HCT116 (cell line): ENCODE measurements at regions not wholly inside any gene's neighbourhood (a gene's known extent, or its start where the extent isn't known, plus 50 kb on each side); places are given as distances from the start of the nearest gene placed in this dataset.

ENCODE experiments used
- ATAC-seq: fragments of 200-7000 bp; cut with Tn5 transposase; 2 replicates; pipeline ENCODE4 v1.9.1; 2020; ENCODE audit warnings: mild to moderate bottlenecking, moderate library complexity
- BruUV-seq: library from RNA; stranded (reverse); fragments of 400-500 nt; replicated peaks from 2 replicates; lab custom pipeline; 2021; lab: Mats Ljungman, UMichigan
- CTCF ChIA-PET: fragments of 300-600 bp; sonication (Branson Sonifier 250); formaldehyde crosslinking; loops from one replicate; lab custom pipeline; 2021; ENCODE audit warnings: antibody characterized with exemption; lab: Charles Lee
- POLR2A ChIA-PET: fragments of 300-600, 350-600 bp; sonication (Branson Sonifier 250); formaldehyde crosslinking; loops from one replicate; lab custom pipeline; 2021; ENCODE audit warnings: antibody characterized with exemption; lab: Charles Lee
- RAD21 ChIA-PET, 2 experiments: fragments of 300-600 bp; sonication (Branson Sonifier 250); formaldehyde crosslinking; loops; one replicate each; lab custom pipeline; 2023; ENCODE audit warnings: low total read pairs in 2 of 2; ENCODE audit not compliant: uncharacterized antibody in 2 of 2, unreplicated experiment in 2 of 2, low non-redundant PET in 1 of 2; lab: Charles Lee
- DNase-seq: peaks from one replicate; pipeline ENCODE4 v3.0.0-alpha.2; 2010; ENCODE audit warnings: low read depth, low spot score
- H2AFZ ChIP-seq: fragments of 200-600 bp; shearing (Covaris generic), sonication (generic); 2 replicates; pipeline ENCODE4 v1.6.1; 2017; ENCODE audit warnings: low read depth, mixed run types, mixed read lengths, antibody characterized with exemption, low read length; ENCODE audit not compliant: poor library complexity, severe bottlenecking
- H3K27ac ChIP-seq: 2 replicates; pipeline ENCODE4 v1.5.1; 2012; ENCODE audit warnings: low read depth, low read length
- H3K27me3 ChIP-seq: fragments of 200-600 bp; sonication (generic); 2 replicates; pipeline ENCODE4 v1.6.1; 2016; ENCODE audit warnings: mixed run types, low read length, mixed read lengths; ENCODE audit not compliant: insufficient read depth
- H3K36me3 ChIP-seq, 2 experiments: fragments of 200-500 bp in 1 of 2; fragments of 200-600 bp in 1 of 2; sonication (Bioruptor generic) in 1 of 2; sonication (generic) in 1 of 2; 2 replicates each; pipeline versions ENCODE4 v1.5.1 to v1.6.1; 2014 to 2016; ENCODE audit warnings: low read length in 2 of 2, inconsistent platforms in 1 of 2, mixed read lengths in 1 of 2, mixed run types in 1 of 2; ENCODE audit not compliant: insufficient read depth in 2 of 2, control insufficient read depth in 1 of 2
- H3K4me1 ChIP-seq, 2 experiments: fragments of 200-600 bp in 1 of 2; sonication (generic) in 1 of 2; 2 replicates each; pipeline versions ENCODE4 v1.5.1 to v1.6.1; 2012 to 2017; ENCODE audit warnings: low read length in 2 of 2, inconsistent platforms in 1 of 2, mild to moderate bottlenecking in 1 of 2, mixed read lengths in 1 of 2, mixed run types in 1 of 2, moderate library complexity in 1 of 2; ENCODE audit not compliant: insufficient read depth in 2 of 2, control insufficient read depth in 1 of 2
- H3K4me2 ChIP-seq: fragments of 200-600 bp; sonication (generic); 2 replicates; pipeline ENCODE4 v1.6.1; 2017; ENCODE audit warnings: mixed run types, low read length, mixed read lengths
- H3K4me3 ChIP-seq, 2 experiments: fragments of 200-600 bp in 1 of 2; sonication (generic) in 1 of 2; replicated peaks in 1 of 2; 2 replicates each; pipeline ENCODE4 v1.5.1; 2011 to 2016; ENCODE audit warnings: low read length in 2 of 2, control low read depth in 1 of 2, low read depth in 1 of 2, mild to moderate bottlenecking in 1 of 2, mixed read lengths in 1 of 2, mixed run types in 1 of 2
- H3K79me2 ChIP-seq: fragments of 200-600 bp; sonication (generic); 2 replicates; pipeline ENCODE4 v1.6.1; 2017; ENCODE audit warnings: mild to moderate bottlenecking, mixed run types, low read length, moderate library complexity, mixed read lengths; ENCODE audit not compliant: insufficient read depth
- H3K9ac ChIP-seq: fragments of 200-600 bp; sonication (generic); 2 replicates; pipeline ENCODE4 v1.6.1; 2016; ENCODE audit warnings: low read length, mixed read lengths
- H3K9me2 ChIP-seq: fragments of 200-600 bp; sonication (generic), shearing (Covaris generic); 2 replicates; pipeline ENCODE4 v1.6.1; 2017; ENCODE audit warnings: mixed run types, mild to moderate bottlenecking, moderate library complexity; ENCODE audit not compliant: insufficient read depth
- H3K9me3 ChIP-seq, 2 experiments: fragments of 200-500 bp in 1 of 2; fragments of 200-600 bp in 1 of 2; sonication (Bioruptor generic) in 1 of 2; sonication (generic) in 1 of 2; 2 replicates each; pipeline ENCODE4 v1.6.1; 2014 to 2017; ENCODE audit warnings: low read length in 2 of 2, mixed read lengths in 2 of 2, inconsistent platforms in 1 of 2, low read depth in 1 of 2, mild to moderate bottlenecking in 1 of 2, mixed run types in 1 of 2, moderate library complexity in 1 of 2; ENCODE audit not compliant: control insufficient read depth in 1 of 2, insufficient read depth in 1 of 2
- H4K20me1 ChIP-seq: fragments of 200-600 bp; sonication (generic), shearing (Covaris generic); 2 replicates; pipeline ENCODE4 v1.6.1; 2017; ENCODE audit warnings: mixed run types, mild to moderate bottlenecking, moderate library complexity; ENCODE audit not compliant: insufficient read depth
- ATF3 ChIP-seq: IDR thresholded peaks from 2 replicates; pipeline ENCODE4 v1.6.1; 2012
- REST ChIP-seq: IDR thresholded peaks from 2 replicates; pipeline ENCODE4 v1.6.1; 2012; ENCODE audit warnings: low read depth
- SP1 ChIP-seq: IDR thresholded peaks from 2 replicates; pipeline ENCODE4 v1.6.1; 2012; ENCODE audit warnings: low read depth
- TCF7L2 ChIP-seq: IDR thresholded peaks from 2 replicates; pipeline ENCODE4 v1.7.0; 2011; ENCODE audit warnings: borderline replicate concordance, inconsistent platforms; ENCODE audit not compliant: insufficient read depth, insufficient read length; ENCODE audit errors: extremely low read depth
- ZBTB33 ChIP-seq: IDR thresholded peaks from 2 replicates; pipeline ENCODE4 v1.6.1; 2011; ENCODE audit warnings: mild to moderate bottlenecking, low read length, moderate library complexity; ENCODE audit not compliant: insufficient replicate concordance; ENCODE audit errors: extremely low read depth
- intact Hi-C: fragments of 100-400 bp; cut with micrococcal nuclease; formaldehyde crosslinking; loops from 2 replicates; pipeline ENCODE4 v1.10.0; 2022

GRCh38 chr2:224171226-224171625 lies 132.1 kb upstream of the SERPINE2 start:
- CTCF ChIA-PET = no interaction called here
- H3K4me2 ChIP-seq = no peak overlapping the region

More at GRCh38 chr2:224171226-224171625, 132.1 kb upstream of the SERPINE2 start:
- intact Hi-C loops = no loop called here
- RAD21 ChIA-PET = no interaction called here
- no peak overlapping the region for H3K4me3 ChIP-seq
- no peak overlapping the region for H2AFZ ChIP-seq
- no peaks in the 10 kb centered on the region for H3K36me3 ChIP-seq
- no TSS peak for BruUV-seq
- TF ChIP-seq ZBTB33 = no peak
- TF ChIP-seq SP1 = no peak
- TF ChIP-seq REST = no peak
- TF ChIP-seq ATF3 = no peak
- TF ChIP-seq TCF7L2 = no peak
- H4K20me1 ChIP-seq = no peaks in the 10 kb centered on the region
- H3K9ac ChIP-seq = no peak overlapping the region
- H3K9me3 ChIP-seq = no peaks in the 10 kb centered on the region
- H3K79me2 ChIP-seq = no peaks in the 10 kb centered on the region
- DNase-seq (no peak), ATAC-seq (no peak)
- H3K4me1 ChIP-seq = no peaks in the 10 kb centered on the region
- H3K9me2 ChIP-seq = no peaks in the 10 kb centered on the region
- no peak overlapping the region for H3K27ac ChIP-seq
- POLR2A ChIA-PET = no interaction called here
- H3K27me3 ChIP-seq = no peaks in the 10 kb centered on the region
